ENCODE measurements at regions not wholly inside any gene's neighbourhood (a gene's known extent, or its start where the extent isn't known, plus 50 kb on each side); places are given as distances from the start of the nearest gene placed in this dataset.

- no peak for DNase-seq
Observed at GRCh38 chr15:88403351-88403791, 63.8 kb downstream of the MRPL46 start.

GRCh38 chr15:88401996-88402656 lies 65.1 kb downstream of the MRPL46 start:
- no peak for DNase-seq

- DNase-seq, result no peak
Observed at GRCh38 chr15:88401251-88401995, 65.8 kb downstream of the MRPL46 start.

GRCh38 chr15:88400591-88401250 lies 66.5 kb downstream of the MRPL46 start:
- DNase-seq, result no peak

GRCh38 chr15:88400084-88400483 lies 67.1 kb downstream of the MRPL46 start:
- DNase-seq, result no peak

- DNase-seq, result no peak
Observed at GRCh38 chr15:88399021-88399685, 68.0 kb downstream of the MRPL46 start.

GRCh38 chr15:88398011-88398410 lies 69.2 kb downstream of the MRPL46 start:
- no peak for DNase-seq

- no peak for DNase-seq
Observed at GRCh38 chr15:88397506-88397905, 69.7 kb downstream of the MRPL46 start.

- no peak for DNase-seq
Observed at GRCh38 chr15:88395872-88396781, 71.1 kb downstream of the MRPL46 start.

- no peak for DNase-seq
Observed at GRCh38 chr15:88395241-88395640, 71.9 kb downstream of the MRPL46 start.

- DNase-seq, result no peak
Observed at GRCh38 chr15:88394553-88395145, 72.5 kb downstream of the MRPL46 start.

- no peak for DNase-seq
Observed at GRCh38 chr15:88393719-88394519, 73.3 kb downstream of the MRPL46 start.

GRCh38 chr15:88391700-88392099 lies 75.5 kb downstream of the MRPL46 start:
- no peak for DNase-seq

- DNase-seq, result no peak
Observed at GRCh38 chr15:88391006-88391405, 76.2 kb downstream of the MRPL46 start.

GRCh38 chr15:88390164-88390901 lies 76.9 kb downstream of the MRPL46 start:
- no peak for DNase-seq

GRCh38 chr15:88389120-88389519 lies 78.1 kb downstream of the MRPL46 start:
- no peak for DNase-seq

GRCh38 chr15:88388686-88389085 lies 78.5 kb downstream of the MRPL46 start:
- no peak for DNase-seq

GRCh38 chr15:88385078-88385700 lies 82.0 kb downstream of the MRPL46 start:
- DNase-seq, result no peak

GRCh38 chr15:88383354-88383753 lies 83.8 kb downstream of the MRPL46 start:
- no peak for DNase-seq

- no peak for DNase-seq
Observed at GRCh38 chr15:88382482-88382983, 84.7 kb downstream of the MRPL46 start.

Data from activated CD4-positive, CD25-positive, alpha-beta regulatory T cell treated with anti-CD3 and anti-CD28 coated beads, Interleukin-2, amount 50 U/mL, for 72 hours (primary cell).